ENCODE measurements at regions not wholly inside any gene's neighbourhood (a gene's known extent, or its start where the extent isn't known, plus 50 kb on each side); places are given as distances from the start of the nearest gene placed in this dataset.

GRCh38 chr6:135675862-135676261, 175.6 kb upstream of the PDE7B start:
- TF ChIP-seq EZH2 (IDR thresholded peaks at IDR 0.05; ENCODE audit: low read length, unreplicated experiment) (no peak), CTCF (conservative IDR thresholded peaks at IDR 0.05; ENCODE audit: low read depth, low read length) (peak; percentile 26; the same call in 1 of the 2 replicates)
